ENCODE measurements at regions not wholly inside any gene's neighbourhood (a gene's known extent, or its start where the extent isn't known, plus 50 kb on each side); places are given as distances from the start of the nearest gene placed in this dataset.

GRCh38 chr5:165920655-165921054 lies 2370.8 kb upstream of the WWC1 start:
- FAIRE-seq: no peak
- Histone ChIP-seq H3K36me3 (ENCODE audit: control insufficient read depth, insufficient read depth, low read length) (no peaks in the 10 kb centered on the region), H3K4me3 (ENCODE audit: low read depth, low read length) (no peak overlapping the region), H3K27me3 (ENCODE audit: control insufficient read depth, insufficient read depth, low read length) (no peaks in the 10 kb centered on the region)
- TF ChIP-seq CTCF (IDR thresholded peaks at IDR 0.05; ENCODE audit: insufficient read depth, low read length, severe bottlenecking): no peak
- no peak for DNase-seq (ENCODE audit: low read depth)

GRCh38 chr5:165928971-165929370 lies 2362.5 kb upstream of the WWC1 start:
- H3K4me3 ChIP-seq (ENCODE audit: low read depth, low read length): no peak overlapping the region
- no peaks in the 10 kb centered on the region for H3K27me3 ChIP-seq (ENCODE audit: control insufficient read depth, insufficient read depth, low read length)
- FAIRE-seq (no peak), DNase-seq (ENCODE audit: low read depth) (no peak)
- no peak for TF ChIP-seq CTCF (IDR thresholded peaks at IDR 0.05; ENCODE audit: insufficient read depth, low read length, severe bottlenecking)
- no peaks in the 10 kb centered on the region for H3K36me3 ChIP-seq (ENCODE audit: control insufficient read depth, insufficient read depth, low read length)

GRCh38 chr5:165940541-165940940 lies 2350.9 kb upstream of the WWC1 start:
- Histone ChIP-seq H3K27me3 (ENCODE audit: control insufficient read depth, insufficient read depth, low read length) (no peaks in the 10 kb centered on the region), H3K4me3 (ENCODE audit: low read depth, low read length) (no peak overlapping the region), H3K36me3 (ENCODE audit: control insufficient read depth, insufficient read depth, low read length) (no peaks in the 10 kb centered on the region)
- no peak for TF ChIP-seq CTCF (IDR thresholded peaks at IDR 0.05; ENCODE audit: insufficient read depth, low read length, severe bottlenecking)
- FAIRE-seq (no peak), DNase-seq (ENCODE audit: low read depth) (no peak)

- no peaks in the 10 kb centered on the region for H3K27me3 ChIP-seq (ENCODE audit: control insufficient read depth, insufficient read depth, low read length)
- DNase-seq (ENCODE audit: low read depth) (no peak), FAIRE-seq (no peak)
- no peak overlapping the region for H3K4me3 ChIP-seq (ENCODE audit: low read depth, low read length)
- TF ChIP-seq CTCF (IDR thresholded peaks at IDR 0.05; ENCODE audit: insufficient read depth, low read length, severe bottlenecking): no peak
- H3K36me3 ChIP-seq (ENCODE audit: control insufficient read depth, insufficient read depth, low read length): no peaks in the 10 kb centered on the region
Measured at GRCh38 chr5:165956854-165957253, 2334.6 kb upstream of the WWC1 start.

GRCh38 chr5:165981671-165982070 lies 2309.8 kb upstream of the WWC1 start:
- Histone ChIP-seq H3K36me3 (ENCODE audit: control insufficient read depth, insufficient read depth, low read length) (no peaks in the 10 kb centered on the region), H3K27me3 (ENCODE audit: control insufficient read depth, insufficient read depth, low read length) (no peaks in the 10 kb centered on the region), H3K4me3 (ENCODE audit: low read depth, low read length) (no peak overlapping the region)
- DNase-seq (ENCODE audit: low read depth): no peak
- no peak for FAIRE-seq
- TF ChIP-seq CTCF (IDR thresholded peaks at IDR 0.05; ENCODE audit: insufficient read depth, low read length, severe bottlenecking): no peak

- DNase-seq (ENCODE audit: low read depth): no peak
- Histone ChIP-seq H3K27me3 (ENCODE audit: control insufficient read depth, insufficient read depth, low read length) (no peaks in the 10 kb centered on the region), H3K4me3 (ENCODE audit: low read depth, low read length) (no peak overlapping the region), H3K36me3 (ENCODE audit: control insufficient read depth, insufficient read depth, low read length) (no peaks in the 10 kb centered on the region)
- no peak for TF ChIP-seq CTCF (IDR thresholded peaks at IDR 0.05; ENCODE audit: insufficient read depth, low read length, severe bottlenecking)
- FAIRE-seq: no peak
Measured at GRCh38 chr5:165996201-165996875, 2295.1 kb upstream of the WWC1 start.

All from bronchial epithelial cell (primary cell).